BJ (cell line): ENCODE measurements at regions not wholly inside any gene's neighbourhood (a gene's known extent, or its start where the extent isn't known, plus 50 kb on each side); places are given as distances from the start of the nearest gene placed in this dataset.

ENCODE experiments used
- CTCF ChIA-PET: fragments of 350-600 bp; formaldehyde crosslinking; extraction: SDS; loops from one replicate; lab custom pipeline; 2021; ENCODE audit warnings: antibody characterized with exemption, inconsistent platforms; lab: Yijun Ruan, JAX
- POLR2A ChIA-PET: fragments of 300-600 bp; sonication (Branson Sonifier 250); formaldehyde crosslinking; extraction: SDS; loops from one replicate; lab custom pipeline; 2021; ENCODE audit warnings: antibody characterized with exemption; lab: Charles Lee
- DNase-seq: peaks from one replicate; pipeline ENCODE4 v3.0.0-alpha.2; 2011; ENCODE audit warnings: low read depth
- H3K27me3 ChIP-seq: 2 replicates; pipeline ENCODE4 v1.6.0; 2011; ENCODE audit warnings: low read length; ENCODE audit not compliant: control insufficient read depth, insufficient read depth
- H3K36me3 ChIP-seq: 2 replicates; pipeline ENCODE4 v1.5.1; 2011; ENCODE audit warnings: low read length; ENCODE audit not compliant: control insufficient read depth, insufficient read depth
- H3K4me3 ChIP-seq: 2 replicates; pipeline ENCODE4 v1.5.1; 2011; ENCODE audit warnings: low read depth, mild to moderate bottlenecking, control low read depth, low read length
- TF ChIP-seq, protein P1 (sequence below): IDR thresholded peaks from 2 replicates; pipeline ENCODE4 v1.5.1; 2011; ENCODE audit warnings: low read depth, mild to moderate bottlenecking, control low read depth, inconsistent platforms, low read length, moderate library complexity; ENCODE audit not compliant: insufficient read depth

DNA sequence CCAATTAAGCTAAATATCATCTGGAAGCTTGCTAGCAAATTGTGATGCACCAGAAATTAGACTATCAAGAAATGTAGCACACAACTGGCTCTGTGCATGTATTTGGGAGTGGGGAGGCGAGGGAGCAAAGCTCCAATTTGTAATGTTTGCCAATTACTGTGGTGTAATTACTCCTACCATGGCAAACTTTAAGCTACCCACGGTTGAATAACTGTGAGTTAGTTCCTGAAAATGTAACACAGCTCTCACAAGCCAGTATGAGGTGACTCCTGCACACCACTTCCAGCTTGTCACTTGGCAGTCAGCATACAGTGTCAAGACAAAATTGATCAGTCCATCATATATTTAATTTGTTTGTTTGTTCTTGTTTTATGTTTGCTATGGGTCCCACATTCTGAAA lies 141.2 kb downstream of the TM2D1 start:
- ChIA-PET CTCF (interaction anchor here (0.6 to 2.3 kb wide), 4 partner anchors 11 to 534 kb away, joined by 3 to 10 read pairs (median 4); no protein-coding TSS in a partner anchor), POLR2A (interaction anchor here (0.6 kb wide), 1 partner anchor 11 kb away, joined by 3 read pairs; no protein-coding TSS in a partner anchor)
- DNase-seq, result no peak
- no peaks in the 10 kb centered on the region for H3K36me3 ChIP-seq
- TF ChIP-seq, protein P1, sequence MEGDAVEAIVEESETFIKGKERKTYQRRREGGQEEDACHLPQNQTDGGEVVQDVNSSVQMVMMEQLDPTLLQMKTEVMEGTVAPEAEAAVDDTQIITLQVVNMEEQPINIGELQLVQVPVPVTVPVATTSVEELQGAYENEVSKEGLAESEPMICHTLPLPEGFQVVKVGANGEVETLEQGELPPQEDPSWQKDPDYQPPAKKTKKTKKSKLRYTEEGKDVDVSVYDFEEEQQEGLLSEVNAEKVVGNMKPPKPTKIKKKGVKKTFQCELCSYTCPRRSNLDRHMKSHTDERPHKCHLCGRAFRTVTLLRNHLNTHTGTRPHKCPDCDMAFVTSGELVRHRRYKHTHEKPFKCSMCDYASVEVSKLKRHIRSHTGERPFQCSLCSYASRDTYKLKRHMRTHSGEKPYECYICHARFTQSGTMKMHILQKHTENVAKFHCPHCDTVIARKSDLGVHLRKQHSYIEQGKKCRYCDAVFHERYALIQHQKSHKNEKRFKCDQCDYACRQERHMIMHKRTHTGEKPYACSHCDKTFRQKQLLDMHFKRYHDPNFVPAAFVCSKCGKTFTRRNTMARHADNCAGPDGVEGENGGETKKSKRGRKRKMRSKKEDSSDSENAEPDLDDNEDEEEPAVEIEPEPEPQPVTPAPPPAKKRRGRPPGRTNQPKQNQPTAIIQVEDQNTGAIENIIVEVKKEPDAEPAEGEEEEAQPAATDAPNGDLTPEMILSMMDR, result no peak
- no peak overlapping the region for H3K4me3 ChIP-seq
- 0 out of 2 replicates have a peak, but pooled peaks cover 1% of the 10 kb centered on the region for H3K27me3 ChIP-seq

DNA sequence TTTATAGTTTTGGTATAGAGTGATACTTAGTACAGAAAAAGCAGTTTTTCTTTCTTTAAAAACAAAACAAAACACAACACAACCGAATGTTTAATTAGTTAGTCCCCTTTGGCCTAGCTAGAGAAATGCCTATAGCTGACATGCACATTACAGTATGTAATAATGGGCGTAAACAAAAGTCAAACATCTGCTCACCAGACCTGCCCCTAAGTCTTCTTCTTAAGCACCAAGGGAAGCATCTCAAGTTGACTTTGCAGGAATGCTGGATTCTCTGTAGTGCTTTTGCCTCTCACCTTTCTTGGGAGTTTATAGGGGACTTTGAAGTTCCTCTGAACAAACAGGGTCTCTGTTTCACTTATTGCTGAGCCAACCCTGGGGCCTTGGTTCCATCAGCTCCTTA lies 143.7 kb downstream of the TM2D1 start:
- H3K27me3 ChIP-seq, result 0 out of 2 replicates have a peak, but pooled peaks cover 1% of the 10 kb centered on the region
- TF ChIP-seq, protein P1, result no peak
- DNase-seq, result no peak
- CTCF ChIA-PET, result interaction anchor here (0.8 to 1.1 kb wide), 2 partner anchors 13 to 22 kb away, joined by 3 read pairs; no protein-coding TSS in a partner anchor
- POLR2A ChIA-PET, result no interaction called here
- H3K4me3 ChIP-seq, result no peak overlapping the region
- H3K36me3 ChIP-seq, result no peaks in the 10 kb centered on the region

DNA sequence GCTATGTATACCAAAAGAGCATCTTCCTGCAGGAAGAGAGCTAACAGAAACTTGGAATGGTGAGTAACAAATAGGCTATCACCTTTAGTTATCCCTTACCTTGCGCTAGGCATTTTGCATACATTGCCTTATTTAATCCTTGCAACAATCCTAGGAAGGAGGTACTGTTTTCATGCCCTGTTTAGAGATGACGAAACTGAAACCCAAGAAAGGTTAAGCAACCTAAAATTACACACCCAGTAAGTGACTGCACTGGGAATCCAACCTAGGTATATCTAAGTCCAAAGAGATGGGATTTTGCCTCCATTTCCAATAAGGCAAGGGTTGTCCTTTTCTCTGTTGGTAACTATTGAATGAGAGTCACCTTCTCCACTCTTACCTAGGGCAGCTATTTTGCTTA lies 144.5 kb downstream of the TM2D1 start:
- POLR2A ChIA-PET, result no interaction called here

DNA sequence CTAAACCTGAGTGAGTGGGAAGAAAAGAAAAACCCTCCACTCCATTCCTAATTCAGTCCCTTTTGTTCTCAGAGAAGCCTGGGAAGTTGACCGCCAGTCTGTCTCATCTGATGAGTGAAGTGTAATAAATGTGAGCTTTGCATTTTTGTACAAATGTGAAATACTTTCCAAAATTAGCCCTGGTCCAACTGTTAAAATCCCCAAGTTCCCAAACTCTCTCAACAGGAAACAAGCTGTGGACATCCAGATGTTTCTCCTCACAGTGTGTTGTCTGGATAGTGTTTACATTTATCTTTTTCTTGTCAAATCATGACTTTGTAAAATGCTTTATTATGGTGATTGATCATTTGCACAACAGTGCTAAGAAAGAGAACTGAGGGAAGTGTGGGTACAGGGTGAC lies 145.1 kb downstream of the TM2D1 start:
- H3K36me3 ChIP-seq, result no peaks in the 10 kb centered on the region
- no peak for DNase-seq
- ChIA-PET CTCF (interaction anchor here (1.0 kb wide), 1 partner anchor 240 kb away, joined by 3 read pairs; no protein-coding TSS in a partner anchor), POLR2A (no interaction called here)
- 0 out of 2 replicates have a peak, but pooled peaks cover 1% of the 10 kb centered on the region for H3K27me3 ChIP-seq
- TF ChIP-seq, protein P1, result no peak
- H3K4me3 ChIP-seq, result no peak overlapping the region

More for the DNA sequence above, 144.5 kb downstream of the TM2D1 start:
- CTCF ChIA-PET, result interaction anchor here (1.0 to 1.1 kb wide), 2 partner anchors 23 to 241 kb away, joined by 3 read pairs; no protein-coding TSS in a partner anchor
- no peak for DNase-seq
- TF ChIP-seq, protein P1, result no peak
- 0 out of 2 replicates have a peak, but pooled peaks cover 1% of the 10 kb centered on the region for H3K27me3 ChIP-seq
- H3K36me3 ChIP-seq, result no peaks in the 10 kb centered on the region
- H3K4me3 ChIP-seq, result no peak overlapping the region

DNA sequence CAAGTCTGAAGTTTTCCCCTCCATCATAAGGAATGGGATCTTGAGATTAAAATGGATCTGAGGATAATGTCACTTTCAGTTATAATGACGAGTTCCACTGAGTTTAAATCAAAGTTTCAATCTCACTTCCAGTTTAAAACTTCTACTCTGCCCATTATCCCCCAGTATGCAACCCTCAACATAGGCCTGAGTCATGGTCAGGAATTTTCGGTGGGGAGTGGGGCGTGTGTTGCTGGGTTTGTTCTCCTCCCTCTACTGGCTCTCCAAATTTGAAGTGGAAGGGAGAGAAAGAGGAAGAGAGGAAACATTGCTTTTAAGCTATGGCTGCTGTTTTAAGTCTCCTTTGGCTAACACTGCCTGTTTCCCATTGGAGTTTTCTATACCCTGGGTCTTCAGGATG lies 152.9 kb downstream of the TM2D1 start:
- TF ChIP-seq, protein P1, result no peak
- Histone ChIP-seq H3K4me3 (no peak overlapping the region), H3K36me3 (no peaks in the 10 kb centered on the region; the same call in 1 of the 2 replicates), H3K27me3 (no peaks in the 10 kb centered on the region)
- CTCF ChIA-PET, result interaction anchor here (1.4 kb wide), 1 partner anchor 10 kb away, joined by 5 read pairs; no protein-coding TSS in a partner anchor
- DNase-seq, result no peak
- POLR2A ChIA-PET, result no interaction called here
